ENCODE measurements at regions not wholly inside any gene's neighbourhood (a gene's known extent, or its start where the extent isn't known, plus 50 kb on each side); places are given as distances from the start of the nearest gene placed in this dataset.

DNA sequence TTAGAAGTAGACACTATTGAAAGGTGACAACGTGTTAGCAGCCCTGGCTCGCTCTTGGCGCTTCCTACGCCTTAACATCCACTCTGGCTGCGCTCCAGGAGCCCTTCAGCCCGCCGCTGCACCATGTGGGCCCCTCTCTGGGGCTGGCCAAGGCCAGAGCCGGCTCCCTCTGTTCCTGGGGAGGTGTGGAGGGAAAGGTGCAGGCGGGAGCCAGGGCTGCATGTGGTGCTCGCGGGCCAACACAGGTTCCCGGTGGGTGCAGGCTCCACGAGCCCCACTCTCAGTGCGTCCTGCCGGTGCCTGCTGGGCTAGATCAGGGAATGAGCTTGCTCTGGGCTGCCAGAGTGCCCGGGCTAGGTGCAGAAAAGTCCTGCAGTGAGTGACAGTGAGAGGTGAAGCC is 1284.3 kb downstream of the OLFM4 start:
- H3K27ac ChIP-seq (ENCODE audit: low read depth in 2 of 2, low read length in 2 of 2), result no peak overlapping the region
- no peaks in the 10 kb centered on the region for H3K36me3 ChIP-seq (ENCODE audit: control insufficient read depth in 2 of 2, insufficient read depth in 2 of 2, low read length in 2 of 2)
- H3K9ac ChIP-seq (ENCODE audit: low read depth in 1 of 2, low read length in 2 of 2), result no peak overlapping the region
- H3K9me3 ChIP-seq (ENCODE audit: control insufficient read depth in 2 of 2, low read length in 2 of 2), result no peaks in the 10 kb centered on the region
- H3K27me3 ChIP-seq (ENCODE audit: control insufficient read depth in 2 of 2, insufficient read depth in 2 of 2, low read length in 2 of 2), result no peaks in the 10 kb centered on the region
- H3K4me3 ChIP-seq (ENCODE audit: low read length in 2 of 2), result no peak overlapping the region
- H3K4me1 ChIP-seq (ENCODE audit: control insufficient read depth in 2 of 2, insufficient read depth in 2 of 2, low read length in 2 of 2), result no peaks in the 10 kb centered on the region

DNA sequence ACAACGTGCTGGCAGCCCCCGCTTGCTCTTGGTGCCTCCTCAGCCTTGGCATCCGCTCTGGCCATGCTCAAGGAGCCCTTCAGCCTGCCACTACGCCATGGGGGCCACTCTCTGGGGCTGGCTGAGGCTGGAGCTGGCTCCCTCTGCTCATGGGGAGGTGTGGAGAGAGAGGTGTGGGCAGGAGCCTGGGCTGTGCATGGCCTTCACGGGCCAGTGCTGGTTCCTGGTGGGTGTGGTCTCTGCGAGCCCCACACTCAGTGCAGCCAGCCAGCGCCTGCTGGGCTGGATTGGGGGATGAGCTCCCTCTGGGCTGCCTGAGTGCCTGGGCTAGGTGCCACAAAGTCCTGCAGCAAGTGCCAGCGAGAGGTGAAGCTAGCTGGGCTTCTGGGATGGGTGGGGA is 1289.1 kb downstream of the OLFM4 start:
- Histone ChIP-seq H3K9me3 (ENCODE audit: control insufficient read depth in 2 of 2, low read length in 2 of 2) (peaks cover 0 to 3% of the 10 kb centered on the region in 2 donors), H3K9ac (ENCODE audit: low read depth in 1 of 2, low read length in 2 of 2) (no peak overlapping the region), H3K4me1 (ENCODE audit: control insufficient read depth in 2 of 2, insufficient read depth in 2 of 2, low read length in 2 of 2) (no peaks in the 10 kb centered on the region), H3K4me3 (ENCODE audit: low read length in 2 of 2) (no peak overlapping the region), H3K27ac (ENCODE audit: low read depth in 2 of 2, low read length in 2 of 2) (no peak overlapping the region), H3K36me3 (ENCODE audit: control insufficient read depth in 2 of 2, insufficient read depth in 2 of 2, low read length in 2 of 2) (no peaks in the 10 kb centered on the region), H3K27me3 (ENCODE audit: control insufficient read depth in 2 of 2, insufficient read depth in 2 of 2, low read length in 2 of 2) (no peaks in the 10 kb centered on the region)

DNA sequence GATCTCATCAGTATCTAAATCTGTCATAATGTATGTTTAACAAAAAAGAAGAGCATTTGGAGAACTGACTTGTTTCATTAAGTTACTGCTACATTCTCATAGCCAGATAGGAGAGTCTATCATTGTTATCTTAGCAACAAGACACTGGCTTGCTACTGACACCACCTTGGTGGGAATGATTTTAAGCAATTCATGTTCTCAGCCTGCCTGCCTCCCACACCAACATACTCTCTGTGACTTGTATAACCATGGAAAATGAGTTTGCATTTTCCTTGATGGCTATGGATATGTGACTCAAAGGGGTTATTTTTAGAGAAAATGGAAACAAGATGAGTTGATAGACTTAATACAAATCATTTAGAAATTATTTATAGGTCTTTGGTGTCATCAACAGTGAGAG is 1308.9 kb downstream of the OLFM4 start:
- Histone ChIP-seq H3K27me3 (ENCODE audit: control insufficient read depth in 2 of 2, insufficient read depth in 2 of 2, low read length in 2 of 2) (no peaks in the 10 kb centered on the region), H3K9me3 (ENCODE audit: control insufficient read depth in 2 of 2, low read length in 2 of 2) (no peaks in the 10 kb centered on the region), H3K9ac (ENCODE audit: low read depth in 1 of 2, low read length in 2 of 2) (no peak overlapping the region), H3K27ac (ENCODE audit: low read depth in 2 of 2, low read length in 2 of 2) (no peak overlapping the region), H3K4me1 (ENCODE audit: control insufficient read depth in 2 of 2, insufficient read depth in 2 of 2, low read length in 2 of 2) (no peaks in the 10 kb centered on the region), H3K36me3 (ENCODE audit: control insufficient read depth in 2 of 2, insufficient read depth in 2 of 2, low read length in 2 of 2) (no peaks in the 10 kb centered on the region), H3K4me3 (ENCODE audit: low read length in 2 of 2) (no peak overlapping the region)

DNA sequence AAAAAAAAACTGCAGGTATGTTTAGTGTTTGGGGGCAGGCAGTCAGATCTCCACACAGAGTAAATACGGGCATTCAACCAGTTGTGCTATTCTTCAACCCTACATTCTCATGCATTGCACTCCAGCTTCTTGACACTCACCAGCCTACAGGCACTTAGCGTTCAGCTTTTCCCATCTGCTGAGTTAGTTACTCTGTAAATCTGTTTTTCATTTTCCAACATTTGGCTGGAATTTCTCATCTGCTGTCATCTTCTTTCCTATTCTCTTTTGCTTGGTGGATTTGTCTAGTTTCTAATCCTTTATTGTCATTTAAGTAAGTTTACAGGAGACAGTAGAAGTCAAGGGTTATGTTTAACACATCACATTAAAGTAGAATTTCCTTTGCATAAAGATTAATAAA is 1318.9 kb downstream of the OLFM4 start:
- H3K27ac ChIP-seq (ENCODE audit: low read depth in 2 of 2, low read length in 2 of 2), result no peak overlapping the region
- H3K9me3 ChIP-seq (ENCODE audit: control insufficient read depth in 2 of 2, low read length in 2 of 2), result no peaks in the 10 kb centered on the region

DNA sequence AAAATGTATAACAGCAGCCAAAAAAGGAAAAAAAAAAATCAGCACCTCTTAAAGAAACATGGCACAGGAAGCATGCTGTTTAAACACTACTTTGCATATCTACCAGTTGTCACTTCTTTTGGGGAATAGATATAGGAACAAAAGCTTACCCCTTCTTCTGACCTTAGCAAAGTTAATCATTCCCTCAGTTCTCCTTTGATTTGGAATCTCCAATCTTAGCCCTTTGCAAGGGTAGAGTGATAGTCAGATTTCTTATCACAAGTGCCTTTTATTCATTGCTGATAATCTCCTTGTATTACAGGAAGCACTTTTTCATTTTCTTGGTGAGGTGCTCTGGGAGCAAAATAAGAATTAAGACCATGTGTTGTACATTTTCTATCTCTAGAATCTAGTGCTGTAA is 1327.6 kb downstream of the OLFM4 start:
- Histone ChIP-seq H3K36me3 (ENCODE audit: control insufficient read depth in 2 of 2, insufficient read depth in 2 of 2, low read length in 2 of 2) (no peaks in the 10 kb centered on the region), H3K9ac (ENCODE audit: low read depth in 1 of 2, low read length in 2 of 2) (no peak overlapping the region), H3K4me3 (ENCODE audit: low read length in 2 of 2) (no peak overlapping the region), H3K4me1 (ENCODE audit: control insufficient read depth in 2 of 2, insufficient read depth in 2 of 2, low read length in 2 of 2) (no peaks in the 10 kb centered on the region), H3K9me3 (ENCODE audit: control insufficient read depth in 2 of 2, low read length in 2 of 2) (no peaks in the 10 kb centered on the region), H3K27ac (ENCODE audit: low read depth in 2 of 2, low read length in 2 of 2) (no peak overlapping the region), H3K27me3 (ENCODE audit: control insufficient read depth in 2 of 2, insufficient read depth in 2 of 2, low read length in 2 of 2) (no peaks in the 10 kb centered on the region)

More for the DNA sequence above, 1318.9 kb downstream of the OLFM4 start:
- H3K4me1 ChIP-seq (ENCODE audit: control insufficient read depth in 2 of 2, insufficient read depth in 2 of 2, low read length in 2 of 2), result no peaks in the 10 kb centered on the region
- no peak overlapping the region for H3K9ac ChIP-seq (ENCODE audit: low read depth in 1 of 2, low read length in 2 of 2)
- H3K36me3 ChIP-seq (ENCODE audit: control insufficient read depth in 2 of 2, insufficient read depth in 2 of 2, low read length in 2 of 2), result no peaks in the 10 kb centered on the region
- no peak overlapping the region for H3K4me3 ChIP-seq (ENCODE audit: low read length in 2 of 2)
- H3K27me3 ChIP-seq (ENCODE audit: control insufficient read depth in 2 of 2, insufficient read depth in 2 of 2, low read length in 2 of 2), result no peaks in the 10 kb centered on the region

DNA sequence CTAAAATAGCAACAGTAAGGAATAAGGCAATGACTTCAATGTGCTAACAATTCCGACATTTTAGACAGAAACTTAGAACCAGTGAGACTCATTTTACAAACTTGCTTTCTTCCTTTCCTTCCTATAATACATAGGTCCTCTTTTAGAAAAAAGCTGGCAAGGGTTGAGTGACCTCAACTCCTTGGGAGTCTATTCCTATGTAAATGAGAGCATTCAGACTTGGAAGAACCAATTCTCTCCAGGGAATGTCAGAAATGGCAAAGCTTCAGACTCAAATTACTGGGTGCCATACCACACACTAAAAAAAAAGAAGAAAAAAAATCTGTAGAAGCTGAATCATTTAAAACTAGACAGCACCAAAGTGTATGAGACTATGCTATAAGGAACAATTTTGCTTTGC is 1328.2 kb downstream of the OLFM4 start:
- Histone ChIP-seq H3K9ac (ENCODE audit: low read depth in 1 of 2, low read length in 2 of 2) (no peak overlapping the region), H3K4me3 (ENCODE audit: low read length in 2 of 2) (no peak overlapping the region), H3K27me3 (ENCODE audit: control insufficient read depth in 2 of 2, insufficient read depth in 2 of 2, low read length in 2 of 2) (no peaks in the 10 kb centered on the region), H3K9me3 (ENCODE audit: control insufficient read depth in 2 of 2, low read length in 2 of 2) (no peaks in the 10 kb centered on the region), H3K27ac (ENCODE audit: low read depth in 2 of 2, low read length in 2 of 2) (no peak overlapping the region), H3K36me3 (ENCODE audit: control insufficient read depth in 2 of 2, insufficient read depth in 2 of 2, low read length in 2 of 2) (no peaks in the 10 kb centered on the region), H3K4me1 (ENCODE audit: control insufficient read depth in 2 of 2, insufficient read depth in 2 of 2, low read length in 2 of 2) (no peaks in the 10 kb centered on the region)

DNA sequence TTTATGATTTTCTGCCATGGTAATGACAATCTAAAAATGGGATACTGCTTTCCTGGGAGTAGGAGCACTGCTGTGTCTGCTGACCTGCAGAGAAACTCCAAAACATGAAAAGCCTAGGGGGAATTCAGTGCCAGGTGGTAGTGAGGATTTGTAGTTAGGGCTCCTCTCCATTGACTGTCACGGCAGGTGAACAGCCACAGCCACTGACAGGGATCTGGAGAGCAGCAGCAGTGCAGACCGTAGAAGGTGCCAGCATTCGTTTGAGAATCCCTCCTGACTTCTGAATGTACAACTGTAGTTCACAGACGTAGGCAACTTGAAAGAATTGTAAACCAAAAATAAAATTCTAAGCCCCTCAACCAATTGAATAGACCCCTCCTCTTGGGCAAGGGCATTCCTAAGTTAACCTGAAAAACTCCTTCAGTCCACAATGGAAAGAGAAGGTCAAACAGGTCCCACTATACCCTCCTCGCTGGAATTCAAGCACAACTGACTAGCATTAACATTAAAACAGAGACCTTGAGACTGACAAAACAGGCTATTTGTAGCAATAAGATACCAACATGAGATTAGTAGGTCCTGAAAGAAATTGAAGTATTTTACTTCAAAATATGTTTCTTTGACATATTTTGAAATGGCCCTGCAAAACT is 1328.8 kb downstream of the OLFM4 start:
- Histone ChIP-seq H3K9ac (ENCODE audit: low read depth in 1 of 2, low read length in 2 of 2) (no peak overlapping the region), H3K4me1 (ENCODE audit: control insufficient read depth in 2 of 2, insufficient read depth in 2 of 2, low read length in 2 of 2) (no peaks in the 10 kb centered on the region), H3K27ac (ENCODE audit: low read depth in 2 of 2, low read length in 2 of 2) (no peak overlapping the region), H3K27me3 (ENCODE audit: control insufficient read depth in 2 of 2, insufficient read depth in 2 of 2, low read length in 2 of 2) (no peaks in the 10 kb centered on the region), H3K36me3 (ENCODE audit: control insufficient read depth in 2 of 2, insufficient read depth in 2 of 2, low read length in 2 of 2) (no peaks in the 10 kb centered on the region), H3K4me3 (ENCODE audit: low read length in 2 of 2) (no peak overlapping the region), H3K9me3 (ENCODE audit: control insufficient read depth in 2 of 2, low read length in 2 of 2) (no peaks in the 10 kb centered on the region)

DNA sequence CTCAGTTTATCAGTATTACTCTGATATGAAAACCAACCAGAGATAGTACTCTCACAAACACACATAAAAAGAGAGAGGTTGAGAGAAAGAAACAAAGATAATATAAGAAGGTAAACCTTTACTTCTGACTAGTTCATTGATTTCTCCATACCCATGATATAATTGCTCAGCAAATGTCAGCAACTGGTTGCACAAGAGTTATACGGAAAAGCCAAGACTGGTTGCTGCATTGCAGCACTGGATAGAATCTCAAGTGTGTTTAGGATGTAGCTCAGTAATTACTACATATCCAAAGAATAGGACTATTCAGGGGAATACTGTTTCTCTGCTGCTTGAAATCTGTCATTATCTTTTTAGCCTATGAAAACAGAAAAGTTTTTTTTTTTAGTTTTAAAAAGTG is 1332.8 kb downstream of the OLFM4 start:
- Histone ChIP-seq H3K27me3 (ENCODE audit: control insufficient read depth in 2 of 2, insufficient read depth in 2 of 2, low read length in 2 of 2) (no peaks in the 10 kb centered on the region), H3K4me1 (ENCODE audit: control insufficient read depth in 2 of 2, insufficient read depth in 2 of 2, low read length in 2 of 2) (no peaks in the 10 kb centered on the region), H3K27ac (ENCODE audit: low read depth in 2 of 2, low read length in 2 of 2) (no peak overlapping the region), H3K9me3 (ENCODE audit: control insufficient read depth in 2 of 2, low read length in 2 of 2) (no peaks in the 10 kb centered on the region), H3K4me3 (ENCODE audit: low read length in 2 of 2) (no peak overlapping the region), H3K9ac (ENCODE audit: low read depth in 1 of 2, low read length in 2 of 2) (no peak overlapping the region), H3K36me3 (ENCODE audit: control insufficient read depth in 2 of 2, insufficient read depth in 2 of 2, low read length in 2 of 2) (no peaks in the 10 kb centered on the region)

DNA sequence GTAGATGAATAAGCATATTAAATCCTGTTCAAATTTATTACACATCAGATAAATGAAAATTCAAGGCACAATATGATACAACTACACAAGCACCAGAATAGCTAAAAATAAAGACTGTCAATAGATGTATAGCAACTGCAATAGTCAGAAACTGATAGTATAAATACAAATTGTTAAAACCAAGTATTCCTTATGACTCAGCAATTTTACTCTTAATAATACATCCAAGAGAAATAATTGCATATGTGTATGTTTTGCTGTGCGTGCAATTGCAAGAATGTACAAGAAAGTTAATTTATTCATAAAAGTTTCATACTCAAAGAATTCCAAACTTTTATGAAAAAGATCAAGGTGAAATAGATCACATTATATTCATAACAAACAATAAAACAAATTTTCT is 1338.1 kb downstream of the OLFM4 start:
- Histone ChIP-seq H3K27me3 (ENCODE audit: control insufficient read depth in 2 of 2, insufficient read depth in 2 of 2, low read length in 2 of 2) (no peaks in the 10 kb centered on the region), H3K4me1 (ENCODE audit: control insufficient read depth in 2 of 2, insufficient read depth in 2 of 2, low read length in 2 of 2) (no peaks in the 10 kb centered on the region), H3K27ac (ENCODE audit: low read depth in 2 of 2, low read length in 2 of 2) (no peak overlapping the region), H3K36me3 (ENCODE audit: control insufficient read depth in 2 of 2, insufficient read depth in 2 of 2, low read length in 2 of 2) (no peaks in the 10 kb centered on the region), H3K4me3 (ENCODE audit: low read length in 2 of 2) (no peak overlapping the region), H3K9me3 (ENCODE audit: control insufficient read depth in 2 of 2, low read length in 2 of 2) (no peaks in the 10 kb centered on the region), H3K9ac (ENCODE audit: low read depth in 1 of 2, low read length in 2 of 2) (no peak overlapping the region)

DNA sequence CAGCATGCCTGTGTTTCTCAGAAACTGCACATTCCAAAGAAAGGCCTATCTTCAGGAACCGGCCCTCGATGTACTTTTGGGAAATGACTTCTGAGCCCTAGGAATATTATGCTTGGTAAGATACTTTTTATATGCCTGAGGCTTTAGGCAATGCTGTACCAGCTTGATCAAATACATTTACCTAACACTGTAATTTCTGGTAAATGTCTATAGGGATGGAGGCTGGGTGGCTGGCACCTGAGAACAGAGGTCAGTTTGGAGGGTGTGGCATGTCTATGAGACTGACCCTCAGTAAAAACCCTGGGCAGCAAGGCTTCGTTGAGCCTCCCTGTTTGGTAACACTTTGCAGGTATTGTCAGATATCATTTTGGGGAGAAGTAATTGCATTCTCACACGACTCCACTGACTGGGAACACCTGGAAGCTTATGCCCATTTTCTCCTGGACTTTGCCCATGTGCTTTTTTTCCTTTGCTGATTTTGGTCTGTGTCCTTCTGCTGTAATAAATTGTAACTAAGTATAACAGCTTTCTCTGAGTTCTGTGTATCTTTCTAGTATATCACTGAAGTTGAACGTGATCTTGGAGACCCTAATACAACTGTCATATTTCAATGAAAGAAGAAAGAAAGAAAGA is 1339.1 kb downstream of the OLFM4 start:
- Histone ChIP-seq H3K27me3 (ENCODE audit: control insufficient read depth in 2 of 2, insufficient read depth in 2 of 2, low read length in 2 of 2) (no peaks in the 10 kb centered on the region), H3K9me3 (ENCODE audit: control insufficient read depth in 2 of 2, low read length in 2 of 2) (no peaks in the 10 kb centered on the region), H3K27ac (ENCODE audit: low read depth in 2 of 2, low read length in 2 of 2) (no peak overlapping the region), H3K4me3 (ENCODE audit: low read length in 2 of 2) (no peak overlapping the region), H3K36me3 (ENCODE audit: control insufficient read depth in 2 of 2, insufficient read depth in 2 of 2, low read length in 2 of 2) (no peaks in the 10 kb centered on the region), H3K9ac (ENCODE audit: low read depth in 1 of 2, low read length in 2 of 2) (no peak overlapping the region), H3K4me1 (ENCODE audit: control insufficient read depth in 2 of 2, insufficient read depth in 2 of 2, low read length in 2 of 2) (no peaks in the 10 kb centered on the region)

Data from mucosa of rectum (tissue), 2 donors.